Activated naive CD4-positive, alpha-beta T cell treated with anti-CD3 and anti-CD28 coated beads, Interleukin-2, amount 50 U/mL, for 16 hours (primary cell): ENCODE measurements at regions not wholly inside any gene's neighbourhood (a gene's known extent, or its start where the extent isn't known, plus 50 kb on each side); places are given as distances from the start of the nearest gene placed in this dataset.

Source experiments
- DNase-seq: peaks from one replicate; pipeline ENCODE4 v3.0.0-alpha.2; 2020

- DNase-seq, result no peak
These were observed 110.2 kb upstream of the PIEZO2 start for GRCh38 chr18:11259469-11260150.

DNA sequence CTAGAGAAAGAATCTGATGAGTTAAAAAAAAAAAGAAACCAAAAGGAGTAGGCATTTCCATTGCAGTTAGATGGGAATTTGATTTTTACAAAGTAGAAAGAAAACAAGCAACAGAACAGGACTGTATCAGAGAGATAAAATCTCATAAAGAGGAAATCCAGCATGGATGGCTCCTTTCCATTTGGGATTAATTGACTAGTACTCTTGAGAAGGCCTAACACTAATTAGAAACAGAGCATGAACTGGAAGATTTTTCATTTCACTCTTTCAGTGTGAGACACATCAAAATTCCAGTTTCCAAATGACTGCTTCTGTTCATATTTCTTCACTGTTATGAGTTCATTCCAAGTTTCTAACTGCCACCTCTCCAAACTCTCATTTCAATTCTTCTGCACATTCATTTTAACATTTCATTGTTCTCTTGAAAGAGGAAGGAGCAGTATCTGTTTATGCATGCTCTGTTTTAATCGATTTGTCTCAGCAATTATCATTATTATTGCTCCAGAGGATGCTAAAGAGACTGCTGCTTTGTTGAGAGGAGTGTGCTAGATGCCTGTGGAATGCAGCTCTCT lies 108.8 kb upstream of the PIEZO2 start:
- DNase-seq, result no peak

DNA sequence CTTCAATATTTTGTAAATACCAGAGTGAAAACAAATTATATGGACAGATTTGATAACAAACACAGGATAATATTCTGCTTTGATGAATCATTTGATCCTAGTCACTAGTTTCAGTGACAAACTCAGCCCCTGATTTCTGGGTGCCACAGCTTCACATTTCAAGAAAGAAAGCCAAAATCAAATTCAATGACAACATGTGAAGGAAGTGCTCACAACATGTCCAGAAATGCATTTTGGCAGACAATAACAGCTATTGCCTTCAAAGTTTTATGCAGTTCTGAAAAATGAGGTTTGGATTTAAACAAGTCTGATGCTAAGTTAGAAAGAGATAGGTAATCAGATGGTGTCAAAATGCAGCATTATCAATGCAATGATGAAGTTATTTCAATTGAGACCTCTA lies 106.9 kb upstream of the PIEZO2 start:
- DNase-seq, result no peak

GRCh38 chr18:11251891-11252270 lies 102.5 kb upstream of the PIEZO2 start:
- DNase-seq, result no peak

DNA sequence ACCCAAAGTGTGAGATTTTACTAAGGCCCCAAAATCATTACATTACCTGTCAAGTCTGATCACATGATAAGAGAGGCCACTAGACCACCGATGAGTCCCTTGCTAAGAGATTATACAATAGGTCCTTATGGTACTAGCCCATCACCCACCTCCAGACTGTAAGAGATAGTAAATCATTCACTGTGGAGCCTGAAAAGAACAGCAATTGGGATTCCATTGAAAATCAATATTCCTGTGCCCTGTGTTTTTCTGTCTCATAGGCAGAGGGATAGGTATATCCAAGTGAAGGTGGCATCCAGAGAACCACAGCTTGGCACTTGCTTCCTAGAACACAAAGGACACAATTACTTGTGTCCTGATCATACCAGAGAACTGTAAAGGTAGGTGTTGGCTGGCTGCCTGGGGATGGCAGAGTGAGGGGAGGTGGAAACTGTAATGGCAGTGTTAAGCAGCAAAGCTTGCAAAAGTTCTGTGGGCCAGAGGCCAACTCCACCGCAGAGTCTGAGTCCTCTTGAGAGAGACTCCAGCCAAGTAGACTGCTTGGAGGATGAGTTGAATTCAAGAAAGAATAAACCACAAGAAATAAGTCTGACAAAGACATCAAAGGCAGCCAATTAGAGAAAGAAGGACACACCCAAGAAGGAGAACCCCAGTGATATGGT lies 102.0 kb upstream of the PIEZO2 start:
- DNase-seq, result no peak

DNA sequence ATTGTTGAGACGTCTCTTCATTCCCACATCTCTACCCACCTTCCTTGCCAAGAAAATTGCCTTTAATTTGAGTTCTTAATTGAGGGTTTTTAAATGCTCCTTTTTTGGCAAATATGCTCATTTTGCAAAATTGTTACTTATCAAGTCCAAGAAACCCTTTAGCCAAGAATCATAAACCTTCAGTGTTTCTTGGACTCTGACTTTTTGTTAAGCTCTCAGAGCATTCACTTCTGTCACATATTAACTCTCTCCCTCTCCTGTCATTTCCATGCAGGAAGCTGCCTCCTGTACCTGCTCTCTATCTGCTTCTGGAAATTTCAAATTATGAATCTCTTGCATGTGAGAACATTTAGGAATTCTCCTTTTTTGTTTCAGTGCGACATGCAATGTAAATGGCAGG lies 100.0 kb upstream of the PIEZO2 start:
- DNase-seq, result no peak

GRCh38 chr18:11247381-11247970 lies 98.1 kb upstream of the PIEZO2 start:
- no peak for DNase-seq

DNA sequence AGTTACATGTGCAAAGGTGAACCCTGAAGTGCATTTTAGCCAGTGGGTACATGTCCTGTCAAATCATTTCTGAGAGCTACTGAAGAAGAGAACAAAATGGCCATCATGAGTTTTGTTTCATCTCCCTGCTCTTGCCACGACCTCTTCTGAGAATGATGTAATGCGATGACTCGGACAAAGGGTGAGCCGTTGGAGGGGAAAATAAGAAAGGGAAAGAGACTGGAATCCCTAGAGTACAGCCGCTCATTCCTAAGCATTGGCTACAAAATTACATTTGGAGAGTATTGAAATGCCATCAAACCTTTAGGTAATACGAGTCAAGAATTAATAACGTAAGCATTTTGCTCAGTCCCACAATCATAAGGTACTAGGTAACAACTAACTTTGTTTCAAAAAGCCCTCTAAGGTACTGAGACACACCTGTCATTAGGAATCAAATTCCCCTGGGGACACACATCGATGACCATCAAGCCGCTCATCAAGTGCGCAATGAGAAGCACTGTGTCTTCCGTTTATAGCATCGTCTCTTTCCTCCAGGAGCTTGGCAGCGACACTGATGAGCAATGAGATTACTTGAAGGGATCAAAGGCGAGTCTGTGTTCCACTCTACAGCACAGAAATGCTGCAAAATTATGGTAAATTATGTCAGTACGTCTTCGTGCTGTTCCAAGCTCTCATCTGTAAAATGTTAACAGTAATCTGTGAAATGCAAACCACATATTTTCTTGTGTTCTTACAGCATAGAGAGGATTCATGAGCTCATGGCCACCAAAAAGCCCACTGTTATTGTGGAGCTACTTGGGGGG lies 97.3 kb upstream of the PIEZO2 start:
- DNase-seq, result no peak

DNA sequence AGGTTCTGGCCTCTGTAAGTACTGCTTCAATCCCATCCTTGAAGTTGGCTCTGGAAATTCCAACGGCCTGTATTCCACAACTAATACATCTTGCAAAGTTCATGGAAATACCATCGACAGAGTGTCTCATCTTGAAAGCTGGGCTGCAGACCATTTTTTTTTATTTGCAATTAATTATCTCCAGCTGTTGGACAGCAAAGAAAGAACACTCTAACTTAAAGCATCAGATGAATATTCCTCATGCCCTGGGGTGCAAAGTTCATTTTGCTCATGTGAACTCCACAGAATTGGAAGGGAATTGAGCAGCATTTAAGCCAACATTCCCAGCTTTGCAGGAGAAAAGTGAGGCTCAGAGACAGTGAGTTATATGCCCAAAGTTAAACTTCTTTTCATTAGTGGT lies 96.5 kb upstream of the PIEZO2 start:
- no peak for DNase-seq

DNA sequence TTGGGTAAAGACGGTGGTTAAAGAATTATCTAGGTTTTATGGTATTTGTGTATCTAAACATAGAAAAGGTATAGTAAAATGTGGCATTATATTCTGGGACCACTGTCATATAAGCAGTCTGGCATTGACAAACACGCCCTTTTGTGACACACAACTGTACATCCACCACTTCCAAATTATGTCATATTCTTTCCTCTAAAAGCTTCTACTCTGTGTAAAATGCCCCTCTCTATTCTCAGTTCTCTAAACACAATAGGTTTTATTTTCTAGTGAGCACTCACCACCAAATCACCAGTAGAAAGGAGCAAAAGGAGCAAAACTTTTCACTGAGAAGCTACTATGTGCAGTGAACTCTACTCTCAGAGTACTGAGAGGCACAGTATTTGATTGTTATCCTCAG lies 88.1 kb upstream of the PIEZO2 start:
- DNase-seq, result no peak

- no peak for DNase-seq
These were observed 87.7 kb upstream of the PIEZO2 start for GRCh38 chr18:11237066-11237465.

DNA sequence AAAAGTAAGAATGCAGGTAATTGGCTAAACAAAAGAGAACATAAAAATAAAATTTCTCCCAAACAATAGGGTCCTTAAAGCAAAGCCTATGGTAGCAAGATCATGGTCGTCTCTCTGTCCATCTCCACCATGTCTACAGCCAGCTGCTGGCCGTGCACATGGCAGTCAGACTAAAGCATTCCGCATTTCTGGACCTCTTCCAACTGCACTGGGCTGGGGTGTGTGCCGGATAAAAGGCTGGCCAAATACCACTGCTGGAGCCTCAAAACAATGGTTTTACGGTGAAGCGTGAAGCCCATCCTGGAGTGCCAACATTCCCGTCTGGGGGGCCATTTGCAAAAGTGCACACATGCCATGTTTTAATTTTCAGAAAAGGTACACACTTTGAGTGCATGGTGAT lies 74.8 kb upstream of the PIEZO2 start:
- DNase-seq, result no peak

DNA sequence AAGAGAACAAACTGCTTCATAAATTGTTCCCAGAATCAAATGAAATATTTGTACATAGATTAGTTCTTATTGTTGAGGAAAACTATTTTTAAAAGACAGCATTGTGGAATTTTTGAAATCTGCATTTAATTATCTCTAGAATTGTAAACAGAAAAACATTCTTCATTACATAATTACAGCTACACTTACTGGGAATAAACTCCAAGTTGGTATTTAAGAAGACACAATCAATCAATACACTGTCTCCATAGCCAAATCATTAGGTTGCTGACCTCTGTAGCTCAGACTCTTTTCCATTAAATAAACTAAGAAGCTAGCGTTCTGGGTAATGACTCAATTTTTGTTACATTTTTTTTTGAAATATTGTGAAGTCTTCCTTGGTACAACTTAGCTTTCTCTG lies 70.2 kb upstream of the PIEZO2 start:
- DNase-seq, result no peak

GRCh38 chr18:11215216-11215615 lies 65.8 kb upstream of the PIEZO2 start:
- DNase-seq, result no peak

DNA sequence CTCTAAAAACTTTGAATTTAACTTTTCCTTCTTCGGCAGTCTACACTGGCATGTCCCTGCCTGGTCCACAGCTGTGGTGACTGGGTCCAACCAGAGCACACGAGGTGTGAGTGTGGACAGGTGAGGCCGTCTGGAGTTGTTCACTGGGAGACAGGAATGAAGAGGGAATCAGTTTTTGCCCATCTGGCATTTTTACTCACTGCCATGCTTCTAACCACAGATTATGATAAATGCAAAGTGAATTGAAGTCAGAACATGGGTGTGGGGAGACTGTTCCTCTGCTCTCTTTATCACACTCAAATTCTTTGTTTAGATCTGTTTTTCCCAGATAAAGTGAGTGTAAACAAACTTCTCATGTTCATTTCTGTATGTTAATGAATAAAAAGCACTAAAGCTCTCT lies 54.7 kb upstream of the PIEZO2 start:
- no peak for DNase-seq

- no peak for DNase-seq
These were observed 50.1 kb upstream of the PIEZO2 start for GRCh38 chr18:11199477-11199876.
